ENCODE measurements at regions not wholly inside any gene's neighbourhood (a gene's known extent, or its start where the extent isn't known, plus 50 kb on each side); places are given as distances from the start of the nearest gene placed in this dataset.

DNA sequence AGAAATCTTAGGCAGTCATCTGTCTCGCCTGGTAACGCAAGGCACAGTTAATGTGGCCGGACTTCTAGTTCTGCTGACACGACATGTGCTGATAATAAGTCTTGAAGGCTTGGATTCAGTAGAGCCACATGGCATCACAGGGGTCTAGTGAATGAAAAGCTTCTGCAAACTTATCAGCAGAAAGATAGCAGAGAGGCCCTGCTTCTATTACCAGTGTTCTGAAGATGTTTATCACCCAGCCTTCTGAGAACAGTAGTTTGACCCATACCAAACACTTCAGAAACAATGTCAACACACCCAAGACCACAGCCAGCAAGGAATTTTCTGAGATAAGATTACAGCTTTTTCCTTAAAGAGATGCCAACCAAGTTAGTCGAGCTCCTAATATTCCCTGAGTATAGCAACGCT is 102.7 kb upstream of the UMPS start:
- peaks cover 0 to 4% (median 0%) of the 10 kb centered on the region in 4 donors for H3K4me1 Mint-ChIP-seq
- no peaks in the 10 kb centered on the region for H3K9me3 Mint-ChIP-seq
- DNase-seq: no peak
- no peak overlapping the region for H3K27ac Mint-ChIP-seq
- POLR2A ChIA-PET: no interaction called here
- ATAC-seq: no peak
- H3K4me3 Mint-ChIP-seq: no peak overlapping the region
- H3K36me3 Mint-ChIP-seq: no peaks in the 10 kb centered on the region
- H3K27me3 Mint-ChIP-seq: peaks cover 0 to 14% (median 5%) of the 10 kb centered on the region in 5 donors

- POLR2A ChIA-PET: interaction anchor here (0.7 kb wide), 1 partner anchor 7 kb away, joined by 3 read pairs; no protein-coding TSS in a partner anchor
Measured at GRCh38 chr3:124628863-124629262, 101.4 kb upstream of the UMPS start.

DNA sequence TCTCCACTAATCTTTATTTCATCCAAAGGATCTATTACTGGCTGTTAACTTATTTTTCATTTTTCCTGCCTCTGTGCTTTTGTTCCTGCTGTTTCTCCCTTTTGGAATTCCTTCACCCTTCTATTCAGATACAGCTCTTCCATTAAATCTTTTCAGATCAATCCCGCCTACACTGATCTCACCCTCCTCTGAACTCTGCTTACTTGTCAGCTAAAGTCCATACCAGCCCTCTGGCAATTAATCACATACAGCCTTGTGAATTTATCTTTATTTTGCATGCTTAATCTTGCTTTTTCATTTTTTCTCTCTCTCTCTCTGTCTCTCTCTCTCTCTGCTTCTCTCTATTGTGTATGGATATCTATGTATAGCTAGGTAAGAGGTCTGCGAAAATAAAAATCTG is 100.8 kb upstream of the UMPS start:
- Mint-ChIP-seq H3K4me3 (no peak overlapping the region), H3K36me3 (no peaks in the 10 kb centered on the region), H3K4me1 (peaks cover 0 to 7% (median 0%) of the 10 kb centered on the region in 4 donors), H3K27ac (no peak overlapping the region), H3K27me3 (peaks cover 0 to 14% (median 4%) of the 10 kb centered on the region in 5 donors), H3K9me3 (no peaks in the 10 kb centered on the region)
- ATAC-seq (no peak), DNase-seq (no peak)
- POLR2A ChIA-PET: no interaction called here

More at GRCh38 chr3:124628863-124629262, 101.4 kb upstream of the UMPS start:
- peaks cover 0 to 14% (median 4%) of the 10 kb centered on the region in 5 donors for H3K27me3 Mint-ChIP-seq
- no peak overlapping the region for H3K27ac Mint-ChIP-seq
- H3K4me1 Mint-ChIP-seq: peaks cover 0 to 5% (median 0%) of the 10 kb centered on the region in 4 donors
- ATAC-seq (no peak), DNase-seq (no peak)
- no peaks in the 10 kb centered on the region for H3K9me3 Mint-ChIP-seq
- H3K36me3 Mint-ChIP-seq: no peaks in the 10 kb centered on the region
- no peak overlapping the region for H3K4me3 Mint-ChIP-seq

DNA sequence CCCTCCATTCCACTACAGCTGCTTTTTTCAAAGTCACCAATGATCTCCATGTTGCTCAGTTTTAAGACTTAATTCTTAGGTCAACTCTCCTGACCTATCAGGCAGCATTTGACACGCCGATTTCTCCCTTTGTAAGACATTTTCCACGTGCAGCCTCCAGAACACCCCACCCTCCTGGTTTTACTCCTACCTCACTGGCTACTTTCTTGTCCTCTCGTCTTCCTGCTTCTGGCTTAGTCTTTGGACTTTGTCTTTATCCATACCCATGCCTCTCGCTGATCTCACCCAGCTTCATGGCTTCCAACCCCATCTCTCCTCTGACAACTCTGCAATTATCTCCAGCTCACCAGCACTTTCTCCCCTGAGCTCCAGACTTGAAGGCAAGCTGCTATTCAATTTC is 99.3 kb upstream of the UMPS start:
- ATAC-seq (no peak), DNase-seq (no peak)
- POLR2A ChIA-PET: no interaction called here
- Mint-ChIP-seq H3K36me3 (no peaks in the 10 kb centered on the region), H3K4me3 (no peak overlapping the region), H3K4me1 (peaks cover 0 to 11% (median 0%) of the 10 kb centered on the region in 4 donors), H3K27ac (peak overlapping the region in 1 of 10 donors; percentile 25), H3K27me3 (peaks cover 3 to 18% (median 5%) of the 10 kb centered on the region in 5 donors), H3K9me3 (no peaks in the 10 kb centered on the region)

DNA sequence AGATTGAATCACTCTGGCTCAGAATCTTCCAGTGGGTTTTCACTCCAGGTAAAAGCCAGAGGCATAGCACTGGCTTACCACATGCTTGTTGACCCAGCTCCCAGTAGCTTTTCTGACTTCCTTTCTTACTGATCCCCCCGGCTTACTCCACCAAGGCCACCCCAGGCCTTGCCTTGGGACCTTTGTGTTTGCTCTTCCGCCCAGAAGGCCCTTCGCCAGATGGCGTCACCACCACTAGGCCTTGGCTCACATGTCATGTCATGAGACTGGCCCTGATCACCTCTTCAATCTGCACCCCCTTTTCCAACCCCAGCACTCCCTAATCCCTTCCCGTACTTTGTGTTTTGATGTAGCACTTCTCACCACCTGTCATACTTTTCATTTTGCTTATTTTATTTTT is 98.5 kb upstream of the UMPS start:
- POLR2A ChIA-PET: no interaction called here
- no peak for DNase-seq
- Mint-ChIP-seq H3K36me3 (no peaks in the 10 kb centered on the region), H3K9me3 (no peaks in the 10 kb centered on the region), H3K4me1 (peaks cover 0 to 15% (median 0%) of the 10 kb centered on the region in 4 donors), H3K27me3 (peaks cover 3 to 18% (median 5%) of the 10 kb centered on the region in 5 donors), H3K4me3 (peak overlapping the region in 1 of 10 donors; percentile 8), H3K27ac (peak overlapping the region in 1 of 10 donors; percentile 16)
- ATAC-seq: no peak

- Mint-ChIP-seq H3K27me3 (peaks cover 3 to 18% (median 5%) of the 10 kb centered on the region in 5 donors), H3K4me3 (no peak overlapping the region), H3K27ac (peak overlapping the region in 1 of 10 donors; percentile 30), H3K4me1 (peaks cover 0 to 19% (median 0%) of the 10 kb centered on the region in 4 donors), H3K9me3 (no peaks in the 10 kb centered on the region), H3K36me3 (no peaks in the 10 kb centered on the region)
- POLR2A ChIA-PET: no interaction called here
- no peak for DNase-seq
- ATAC-seq: no peak
Measured at GRCh38 chr3:124632566-124633140, 97.6 kb upstream of the UMPS start.

GRCh38 chr3:124633524-124633923 is 96.7 kb upstream of the UMPS start:
- DNase-seq (no peak), ATAC-seq (no peak)
- no peaks in the 10 kb centered on the region for H3K9me3 Mint-ChIP-seq
- peaks cover 0 to 22% (median 0%) of the 10 kb centered on the region in 4 donors for H3K4me1 Mint-ChIP-seq
- no peak overlapping the region for H3K4me3 Mint-ChIP-seq
- no peak overlapping the region for H3K27ac Mint-ChIP-seq
- no peaks in the 10 kb centered on the region for H3K36me3 Mint-ChIP-seq
- POLR2A ChIA-PET: no interaction called here
- peaks cover 3 to 18% (median 5%) of the 10 kb centered on the region in 5 donors for H3K27me3 Mint-ChIP-seq

DNA sequence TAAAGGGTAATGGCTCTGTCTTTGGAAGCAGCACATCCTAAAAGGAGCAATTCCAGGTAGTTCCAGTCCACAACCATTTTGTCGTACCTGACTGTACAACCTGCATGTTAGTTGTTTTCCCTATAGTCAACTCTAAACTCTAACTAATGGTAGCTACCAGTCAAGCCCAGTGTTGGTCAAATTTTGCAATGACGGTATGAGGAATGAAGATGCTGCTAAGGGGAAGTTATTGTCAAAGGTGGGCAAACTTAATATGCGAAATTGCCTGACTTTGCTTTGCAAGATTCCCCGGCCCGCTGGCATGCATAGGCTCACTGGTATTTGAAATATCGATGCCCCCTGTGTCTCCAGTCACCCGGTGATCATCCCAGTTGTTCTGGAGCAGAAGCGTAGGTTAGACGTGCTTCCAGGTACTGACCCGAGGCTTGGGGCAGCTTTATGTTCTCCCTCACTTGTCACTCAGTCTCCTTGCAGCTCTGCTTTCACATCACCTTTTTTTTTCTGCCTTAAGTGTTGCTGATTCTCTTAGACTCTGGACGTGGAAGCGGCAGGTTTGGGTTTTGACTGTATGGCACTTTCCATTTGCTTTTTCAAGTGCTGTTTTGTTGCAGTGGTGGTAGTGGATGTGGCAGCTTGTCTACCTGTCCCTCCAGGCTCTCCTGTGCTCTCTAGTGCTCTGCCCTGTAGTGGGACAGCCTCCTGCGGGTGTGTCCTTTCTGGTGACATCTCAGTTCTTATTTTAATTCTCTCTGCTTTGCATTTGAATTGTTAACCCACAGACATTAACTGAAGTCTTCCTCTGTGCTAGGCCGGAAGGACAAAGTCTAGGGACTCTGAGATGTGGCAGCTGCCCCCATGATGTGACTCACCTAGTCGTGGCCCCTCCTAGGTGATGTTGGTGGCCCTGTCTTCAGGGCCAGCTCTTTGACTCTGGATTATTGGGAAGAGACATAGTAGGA is 95.8 kb upstream of the UMPS start:
- ATAC-seq (no peak), DNase-seq (no peak)
- Mint-ChIP-seq H3K9me3 (no peaks in the 10 kb centered on the region), H3K4me3 (no peak overlapping the region), H3K27ac (peak overlapping the region in 1 of 10 donors; percentile 5), H3K4me1 (peaks cover 0 to 30% (median 2%) of the 10 kb centered on the region in 4 donors), H3K36me3 (no peaks in the 10 kb centered on the region), H3K27me3 (peaks cover 3 to 16% (median 5%) of the 10 kb centered on the region in 5 donors)
- POLR2A ChIA-PET: no interaction called here

DNA sequence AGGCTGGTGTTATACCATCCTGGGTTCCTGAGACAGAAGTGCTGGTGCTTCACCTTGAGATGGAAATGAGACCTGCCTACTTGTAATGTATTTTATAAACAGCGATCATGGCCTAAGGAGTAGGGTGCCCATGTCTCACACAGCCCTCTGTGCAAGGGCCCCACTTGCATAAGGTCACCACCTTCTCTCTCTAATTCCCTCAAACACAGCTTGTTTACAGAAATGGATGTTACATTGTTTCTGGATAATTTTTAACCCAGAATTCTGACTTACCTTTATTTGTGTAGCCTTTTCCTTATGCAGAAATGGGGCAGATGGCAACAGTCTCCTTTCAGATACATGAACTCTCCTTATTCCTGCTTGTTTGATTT is 95.1 kb upstream of the UMPS start:
- POLR2A ChIA-PET: no interaction called here
- no peaks in the 10 kb centered on the region for H3K36me3 Mint-ChIP-seq
- H3K4me3 Mint-ChIP-seq: no peak overlapping the region
- no peaks in the 10 kb centered on the region for H3K9me3 Mint-ChIP-seq
- H3K27ac Mint-ChIP-seq: no peak overlapping the region
- ATAC-seq (no peak), DNase-seq (no peak)
- H3K27me3 Mint-ChIP-seq: peaks cover 3 to 14% (median 5%) of the 10 kb centered on the region in 5 donors
- H3K4me1 Mint-ChIP-seq: peaks cover 0 to 36% (median 7%) of the 10 kb centered on the region in 4 donors

DNA sequence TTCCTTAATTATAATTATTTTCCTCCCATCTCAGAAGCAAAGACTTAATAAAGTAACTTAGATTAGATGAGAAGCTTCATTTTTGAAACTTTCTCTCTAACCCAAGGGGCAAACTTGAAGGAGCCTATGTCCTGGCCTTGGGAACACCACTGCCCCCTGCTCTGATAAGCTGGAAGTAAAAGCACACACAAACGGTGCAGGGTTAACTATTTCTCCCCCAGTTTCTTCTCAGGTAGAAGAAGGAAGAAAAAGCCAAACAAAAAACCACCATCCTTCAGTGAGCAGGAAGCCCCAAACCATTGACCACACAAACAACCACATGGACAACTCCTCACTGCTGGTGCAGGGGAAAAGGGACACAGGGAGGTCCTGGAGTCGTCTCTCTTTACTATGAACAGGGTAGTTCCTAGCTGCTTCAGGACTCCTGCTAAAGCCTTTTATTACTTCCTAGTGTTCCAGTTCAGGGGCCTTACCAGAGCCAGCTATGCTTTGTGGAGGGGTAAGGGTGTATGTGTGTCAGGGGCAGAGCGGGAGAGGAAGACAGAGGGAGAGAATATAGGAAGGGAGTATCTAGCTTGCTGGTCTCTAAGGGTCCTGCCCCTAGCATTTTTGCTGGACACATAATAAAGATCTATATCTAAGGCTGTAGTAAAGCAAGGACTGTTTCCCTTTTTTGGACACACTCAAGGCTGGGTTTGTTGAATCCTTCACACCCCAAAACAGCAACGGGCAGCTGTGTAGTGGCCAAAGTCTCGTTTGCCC is 94.0 kb upstream of the UMPS start:
- DNase-seq: no peak
- no peaks in the 10 kb centered on the region for H3K36me3 Mint-ChIP-seq
- H3K27ac Mint-ChIP-seq: peak overlapping the region in 1 of 10 donors; percentile 4

DNA sequence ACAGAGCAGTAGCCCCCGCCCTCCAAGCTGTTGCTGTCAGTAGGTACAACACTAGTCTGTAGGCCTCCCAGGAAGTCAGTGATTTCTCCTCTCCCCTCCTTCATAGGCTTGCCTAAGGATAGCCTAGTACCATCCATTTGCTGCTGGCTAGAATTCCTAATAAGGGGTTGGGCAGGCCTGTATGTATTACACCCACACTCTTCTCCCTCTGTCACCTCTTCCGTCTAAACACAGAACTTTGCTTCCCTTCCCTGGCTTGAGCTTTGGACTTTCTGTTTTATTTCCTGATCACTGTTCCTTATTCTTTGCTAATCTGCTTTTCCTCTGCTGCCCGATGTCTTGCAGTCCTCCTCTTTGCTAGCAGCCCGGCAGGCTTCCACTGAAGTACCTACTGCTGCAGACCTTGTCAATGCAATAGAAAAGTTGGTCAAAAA is 93.4 kb upstream of the UMPS start:
- H3K4me3 Mint-ChIP-seq: no peak overlapping the region
- POLR2A ChIA-PET: no interaction called here
- H3K36me3 Mint-ChIP-seq: no peaks in the 10 kb centered on the region
- DNase-seq (no peak), ATAC-seq (no peak)
- no peaks in the 10 kb centered on the region for H3K9me3 Mint-ChIP-seq
- no peak overlapping the region for H3K27ac Mint-ChIP-seq
- H3K4me1 Mint-ChIP-seq: peaks cover 0 to 41% (median 7%) of the 10 kb centered on the region in 4 donors
- H3K27me3 Mint-ChIP-seq: peaks cover 0 to 5% (median 2%) of the 10 kb centered on the region in 5 donors

More for the DNA sequence above, 94.0 kb upstream of the UMPS start:
- no peak overlapping the region for H3K4me3 Mint-ChIP-seq
- peaks cover 0 to 41% (median 7%) of the 10 kb centered on the region in 4 donors for H3K4me1 Mint-ChIP-seq
- H3K27me3 Mint-ChIP-seq: peaks cover 2 to 10% (median 5%) of the 10 kb centered on the region in 5 donors
- no peaks in the 10 kb centered on the region for H3K9me3 Mint-ChIP-seq
- ATAC-seq: no peak
- POLR2A ChIA-PET: interaction anchor here (0.5 kb wide), 1 partner anchor 8 kb away, joined by 3 read pairs; no protein-coding TSS in a partner anchor

DNA sequence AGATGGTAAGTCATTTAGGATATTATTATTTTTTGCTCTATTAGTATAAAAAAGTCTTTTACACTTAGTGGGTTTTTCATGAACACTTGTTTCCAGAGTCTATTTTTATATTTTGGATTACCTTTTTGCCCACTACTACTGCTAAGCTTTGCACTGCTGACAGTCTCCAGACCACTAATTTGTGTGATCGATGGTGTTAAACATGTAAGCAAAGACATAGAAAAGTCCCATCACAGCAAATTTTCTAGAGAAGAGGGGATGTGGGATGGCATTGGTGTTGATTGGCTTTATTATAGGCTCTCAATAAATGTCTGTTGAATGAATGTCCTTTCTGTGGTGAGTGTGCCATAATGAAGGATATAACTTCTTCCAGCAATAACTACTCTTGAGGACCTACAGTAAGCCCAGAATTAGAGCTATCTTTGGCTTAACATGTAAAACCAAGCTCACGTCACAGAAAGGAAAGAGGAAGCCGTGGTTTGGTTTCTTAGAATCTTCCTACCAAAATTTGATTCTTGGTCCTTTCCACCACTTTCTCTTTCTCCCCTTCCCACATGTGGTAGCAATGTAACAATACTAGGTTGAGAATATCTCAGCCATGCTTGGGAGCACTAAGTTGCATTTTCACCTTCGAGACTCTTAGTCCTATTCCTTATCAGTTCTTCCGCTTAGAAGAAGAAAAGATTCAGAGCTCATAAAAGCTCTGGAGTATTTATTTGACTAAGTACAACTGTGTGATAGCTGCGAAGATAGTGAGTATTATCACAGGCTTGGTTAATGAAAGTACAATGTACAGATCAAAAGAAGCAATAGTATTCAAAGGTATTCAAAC is 90.6 kb upstream of the UMPS start:
- H3K27ac Mint-ChIP-seq: peak overlapping the region in 3 of 10 donors; percentile 22 to 57 (median 39)
- ATAC-seq: peak in 1 of 2 donors; percentile 20
- H3K9me3 Mint-ChIP-seq: no peaks in the 10 kb centered on the region
- no peaks in the 10 kb centered on the region for H3K36me3 Mint-ChIP-seq
- H3K27me3 Mint-ChIP-seq: peaks cover 0 to 5% (median 3%) of the 10 kb centered on the region in 5 donors
- H3K4me3 Mint-ChIP-seq: peak overlapping the region in 7 of 10 donors; percentile 1 to 70 (median 41)
- DNase-seq: peak in 1 of 10 donors; percentile 7
- peaks cover 0 to 33% (median 7%) of the 10 kb centered on the region in 4 donors for H3K4me1 Mint-ChIP-seq
- POLR2A ChIA-PET: no interaction called here

Measured in naive thymus-derived CD8-positive, alpha-beta T cell (primary cell).